ENCODE measurements at regions not wholly inside any gene's neighbourhood (a gene's known extent, or its start where the extent isn't known, plus 50 kb on each side); places are given as distances from the start of the nearest gene placed in this dataset.

GRCh38 chr21:41641821-41642701, 124.8 kb downstream of the RIPK4 start:
- Histone ChIP-seq H3K9me3 (no peaks in the 10 kb centered on the region), H3K27ac (peak overlapping the region in 3 of 4 donors; percentile 30 to 80 (median 59)), H3K36me3 (replicated peaks in 1 of 2; ENCODE audit: insufficient read depth in 1 of 2, low read depth in 2 of 2) (no peaks in the 10 kb centered on the region), H3K4me1 (no peaks in the 10 kb centered on the region), H3K27me3 (no peaks in the 10 kb centered on the region), H3K4me3 (no peak overlapping the region)
- ATAC-seq = peak; percentile 79
- peak; percentile 39 to 63 (median 45) for DNase-seq
- WGBS, 2 donors = 47 to 60% methylated on average over 10 to 16 of the region's 16 CpGs
- intact Hi-C loops (cut with DNase I) = no loop called here
- TF ChIP-seq CTCF (IDR thresholded peaks at IDR 0.05) = no peak
- peak in 1 of 3 donors; percentile 21 for TF ChIP-seq POLR2A (IDR thresholded peaks at IDR 0.05)

- DNase-seq = no peak
- peak overlapping the region in 3 of 4 donors; percentile 30 to 80 (median 59) for H3K27ac ChIP-seq
- 47 to 56% methylated on average over 3 of the region's 3 CpGs for WGBS, 2 donors
- intact Hi-C loops (cut with DNase I) = no loop called here
- no peaks in the 10 kb centered on the region for H3K9me3 ChIP-seq
- peak; percentile 16 for ATAC-seq
- TF ChIP-seq CTCF (IDR thresholded peaks at IDR 0.05) (no peak), POLR2A (IDR thresholded peaks at IDR 0.05) (no peak)
- no peaks in the 10 kb centered on the region for H3K27me3 ChIP-seq
- no peaks in the 10 kb centered on the region for H3K36me3 ChIP-seq (replicated peaks in 1 of 2; ENCODE audit: insufficient read depth in 1 of 2, low read depth in 2 of 2)
- H3K4me1 ChIP-seq = no peaks in the 10 kb centered on the region
- no peak overlapping the region for H3K4me3 ChIP-seq
Measured at GRCh38 chr21:41641510-41641815, 125.4 kb downstream of the RIPK4 start.

GRCh38 chr21:41640748-41641509, 125.9 kb downstream of the RIPK4 start:
- Histone ChIP-seq H3K27ac (peak overlapping the region in 3 of 4 donors; percentile 30 to 80 (median 59)), H3K27me3 (no peaks in the 10 kb centered on the region), H3K9me3 (no peaks in the 10 kb centered on the region), H3K36me3 (replicated peaks in 1 of 2; ENCODE audit: insufficient read depth in 1 of 2, low read depth in 2 of 2) (no peaks in the 10 kb centered on the region), H3K4me3 (no peak overlapping the region), H3K4me1 (no peaks in the 10 kb centered on the region)
- DNase-seq = no peak
- WGBS, 2 donors = 48 to 57% methylated on average over 6 of the region's 6 CpGs
- TF ChIP-seq CTCF (IDR thresholded peaks at IDR 0.05) (no peak), POLR2A (IDR thresholded peaks at IDR 0.05) (no peak)
- intact Hi-C loops (cut with DNase I) = no loop called here
- ATAC-seq = peak; percentile 41

GRCh38 chr21:41639766-41640165, 127.1 kb downstream of the RIPK4 start:
- ATAC-seq (no peak), DNase-seq (no peak)
- 95 to 96% methylated on average over 5 of the region's 5 CpGs for WGBS, 2 donors
- no peaks in the 10 kb centered on the region for H3K36me3 ChIP-seq (replicated peaks in 1 of 2; ENCODE audit: insufficient read depth in 1 of 2, low read depth in 2 of 2)
- no peaks in the 10 kb centered on the region for H3K4me1 ChIP-seq
- H3K4me3 ChIP-seq = no peak overlapping the region
- H3K27me3 ChIP-seq = no peaks in the 10 kb centered on the region
- intact Hi-C loops (cut with DNase I) = no loop called here
- H3K9me3 ChIP-seq = no peaks in the 10 kb centered on the region
- TF ChIP-seq POLR2A (IDR thresholded peaks at IDR 0.05) (no peak), CTCF (IDR thresholded peaks at IDR 0.05) (no peak)
- no peak overlapping the region for H3K27ac ChIP-seq
